CD4-positive, alpha-beta T cell treated with Interleukin-15 for 4 hours (primary cell): ENCODE measurements at regions not wholly inside any gene's neighbourhood (a gene's known extent, or its start where the extent isn't known, plus 50 kb on each side); places are given as distances from the start of the nearest gene placed in this dataset.

ENCODE experiments used
- DNase-seq: peaks from one replicate; pipeline ENCODE4 v3.0.0-alpha.2; 2020; ENCODE audit warnings: low spot score

DNA sequence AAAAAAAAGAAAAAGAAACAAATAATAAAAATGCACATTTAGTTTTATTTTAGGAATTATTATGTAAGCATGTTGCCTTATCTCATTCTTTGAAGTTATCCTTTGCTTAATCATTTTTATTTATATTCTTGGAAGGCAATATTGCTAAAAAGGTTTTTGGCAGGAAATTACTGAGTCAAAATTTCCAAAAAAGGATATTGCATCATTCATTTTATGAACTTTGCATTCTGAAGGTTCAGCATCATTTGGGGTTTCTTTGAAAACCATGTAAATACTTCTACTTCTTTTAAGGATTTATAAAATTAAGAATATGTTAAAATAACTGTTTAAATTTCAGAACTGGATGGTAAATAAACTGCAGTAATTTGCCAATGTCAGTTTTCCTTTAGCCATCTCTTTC lies 94.2 kb upstream of the CTNND2 start:
- no peak for DNase-seq

DNA sequence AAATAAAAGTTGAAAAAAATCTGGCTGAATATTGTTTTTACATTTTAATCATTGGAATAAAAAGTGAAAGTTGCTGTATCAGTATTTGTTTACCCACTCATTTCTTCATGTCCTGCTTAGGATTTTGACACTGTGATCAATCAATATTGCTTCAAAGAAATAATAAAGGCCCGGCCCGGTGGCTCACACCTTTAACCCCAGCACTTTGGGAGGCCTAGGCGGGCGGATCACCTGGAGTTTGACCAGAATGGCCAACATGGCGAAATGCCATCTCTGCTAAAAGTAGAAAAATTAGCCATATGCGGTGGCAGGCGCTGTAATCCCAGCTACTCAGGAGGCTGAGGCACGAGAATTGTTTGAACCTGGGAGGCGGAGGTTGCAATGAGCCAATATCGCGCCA lies 93.7 kb upstream of the CTNND2 start:
- DNase-seq: no peak

DNA sequence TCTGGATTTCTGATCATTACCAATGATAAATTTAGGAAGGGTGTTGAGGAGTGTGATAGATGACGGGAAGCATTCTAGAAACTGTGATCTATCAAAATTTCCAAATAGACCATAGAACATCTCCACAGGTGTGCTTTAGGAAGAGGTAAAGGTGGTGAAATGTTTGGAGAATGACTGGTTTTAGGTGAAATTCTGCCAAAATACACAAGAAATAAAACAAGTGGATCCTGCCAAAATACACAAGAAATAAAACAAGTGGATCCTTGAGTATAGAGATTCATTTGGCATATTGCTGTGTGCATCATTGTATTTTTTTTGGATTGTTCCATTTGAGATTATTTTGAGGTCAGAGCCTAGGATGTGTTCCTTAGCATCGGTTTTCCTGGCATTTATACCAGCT lies 88.3 kb upstream of the CTNND2 start:
- DNase-seq: no peak

DNA sequence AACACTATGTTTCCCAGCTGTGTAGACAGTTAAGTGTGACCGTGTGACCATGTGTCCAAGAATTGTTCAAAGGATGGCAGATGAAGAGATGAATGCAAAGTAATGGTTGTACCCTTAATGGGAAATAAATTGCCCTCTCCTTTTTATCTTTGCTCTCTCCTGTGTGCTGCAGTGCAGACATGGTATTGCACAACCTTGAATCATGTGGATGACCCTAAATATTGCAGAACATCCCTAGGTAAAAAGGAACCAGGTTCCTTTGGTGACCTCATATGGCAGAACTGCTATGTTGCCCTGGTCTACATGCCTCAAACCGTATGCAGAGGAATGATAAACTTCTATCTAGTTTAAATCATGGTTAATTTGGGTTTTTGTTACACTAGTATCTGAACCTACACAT lies 81.7 kb upstream of the CTNND2 start:
- DNase-seq: no peak

DNA sequence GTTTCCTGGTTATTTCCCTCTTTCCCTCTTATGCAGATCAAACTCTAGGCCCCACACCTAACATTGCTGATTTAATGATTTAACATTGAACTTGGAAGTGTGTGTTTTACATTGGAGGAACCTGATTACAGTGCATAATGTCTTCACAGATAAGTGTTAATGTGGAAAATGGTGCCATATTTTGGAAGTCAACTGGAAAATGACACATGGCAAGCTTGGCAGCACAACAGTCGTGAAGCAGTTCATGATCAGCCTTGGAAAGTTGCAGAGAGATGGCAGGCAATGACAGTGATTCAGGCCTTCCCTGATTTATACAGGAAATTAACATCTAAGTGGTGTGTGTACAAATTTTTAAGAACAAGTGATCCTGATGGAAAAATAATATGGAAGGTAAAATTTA lies 80.0 kb upstream of the CTNND2 start:
- no peak for DNase-seq

DNA sequence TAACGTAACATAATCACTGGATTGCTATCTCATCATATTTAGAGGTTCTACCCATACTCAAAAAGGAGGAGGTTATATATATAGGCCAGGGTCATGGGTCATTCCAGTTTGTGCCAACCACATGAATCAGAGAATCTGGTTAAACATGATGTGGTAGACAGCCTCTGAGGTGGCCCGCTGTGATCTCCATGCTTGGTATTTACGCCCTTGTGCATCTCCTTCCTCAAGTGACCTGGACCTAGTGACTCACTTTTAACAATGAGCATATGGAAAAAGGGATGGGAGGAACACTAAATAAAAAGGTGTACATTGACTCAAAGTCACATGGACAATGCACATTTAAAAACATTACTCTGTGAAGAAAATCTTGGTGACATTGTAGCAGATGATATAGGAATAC lies 77.7 kb upstream of the CTNND2 start:
- no peak for DNase-seq

DNA sequence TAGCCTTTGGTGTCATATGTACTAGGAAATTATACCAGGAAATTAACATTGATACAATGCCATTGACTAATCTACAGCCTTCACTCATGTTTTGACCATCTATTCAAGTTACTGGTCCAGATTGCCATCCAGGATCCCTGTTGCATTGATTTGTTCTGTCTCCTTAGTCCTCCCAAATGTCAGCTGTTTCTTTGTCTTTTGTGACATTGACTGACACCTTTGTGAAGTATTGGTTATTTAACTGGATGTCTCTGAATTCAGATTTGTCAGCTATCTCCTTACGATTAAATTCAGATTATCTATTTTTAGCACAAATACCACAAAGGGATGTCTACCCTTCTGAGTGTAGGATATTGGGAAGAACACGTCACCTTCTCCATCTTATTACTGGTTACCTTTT lies 73.7 kb upstream of the CTNND2 start:
- DNase-seq: no peak

DNA sequence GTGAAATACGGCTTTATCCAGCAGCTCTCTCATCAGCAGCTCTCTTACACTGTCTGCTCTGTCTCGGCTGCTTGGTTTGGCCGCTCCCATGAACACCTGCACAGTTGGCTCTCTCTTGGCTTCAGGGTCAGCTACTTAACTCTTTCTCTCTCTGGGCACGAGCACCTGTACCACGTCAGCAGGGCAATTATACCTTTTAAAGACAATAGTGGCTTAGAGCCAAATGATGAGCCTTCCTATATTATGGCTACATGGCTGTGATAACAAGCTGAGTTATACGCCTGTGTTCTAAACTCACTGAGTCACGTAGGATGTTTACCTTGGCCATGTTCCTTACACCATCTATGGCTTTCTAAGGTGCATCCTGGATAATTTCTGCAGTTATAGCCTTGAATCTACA lies 69.2 kb upstream of the CTNND2 start:
- DNase-seq: no peak

DNA sequence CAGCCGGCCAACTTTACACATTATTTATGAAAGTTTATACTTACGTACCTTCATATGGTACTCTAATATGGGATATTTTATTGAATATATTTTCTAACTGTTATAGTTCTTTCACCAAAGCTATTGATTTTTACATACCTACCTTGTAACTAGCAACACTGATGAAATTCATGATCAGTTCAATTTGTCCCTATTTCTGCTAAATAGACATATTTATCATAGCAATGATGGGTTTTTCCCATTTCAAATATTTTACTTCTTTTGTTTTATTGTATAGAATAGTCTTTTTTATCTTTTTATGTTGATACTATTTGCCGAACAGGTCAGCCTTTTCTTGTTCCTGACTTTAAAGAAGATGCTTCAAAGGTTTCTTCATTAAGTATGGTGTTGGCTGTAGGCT lies 59.0 kb upstream of the CTNND2 start:
- DNase-seq: no peak

DNA sequence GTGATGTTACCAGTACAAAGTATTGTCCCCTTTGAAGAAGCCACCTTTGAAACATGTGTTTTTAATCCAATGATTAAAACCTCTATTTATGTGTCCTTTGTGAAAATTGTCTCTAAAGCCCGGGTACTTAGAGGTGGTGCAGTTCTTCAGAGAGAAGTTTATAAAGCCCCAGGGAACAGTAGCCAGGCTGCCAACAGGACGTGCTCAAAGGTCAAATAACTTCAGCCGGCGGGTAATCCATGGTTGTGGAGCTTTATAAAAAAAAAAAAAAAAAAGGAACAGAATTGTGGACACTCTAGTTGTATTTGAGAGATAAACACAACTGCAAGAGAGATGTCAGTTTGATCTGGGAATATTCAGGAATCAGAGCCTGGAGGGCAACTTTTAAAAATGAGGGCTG lies 57.9 kb upstream of the CTNND2 start:
- no peak for DNase-seq

DNA sequence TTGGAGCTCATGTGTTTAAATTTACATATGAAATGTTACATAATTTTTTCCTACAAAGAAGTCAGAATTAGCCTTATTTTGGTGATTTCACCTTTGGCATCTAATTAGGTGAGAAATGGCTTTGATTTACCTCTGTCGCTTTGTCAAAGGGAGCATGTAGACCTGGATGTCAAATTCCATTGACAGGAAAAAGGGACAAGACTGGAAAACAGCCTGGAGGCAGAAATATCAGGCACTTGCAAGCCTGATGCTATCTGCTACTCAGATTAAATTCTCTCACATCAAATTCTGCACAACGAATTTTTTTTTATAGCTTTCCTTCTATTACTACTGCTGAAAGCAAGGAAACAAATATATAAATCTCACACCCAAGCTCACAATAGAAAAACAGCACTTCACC lies 54.1 kb upstream of the CTNND2 start:
- no peak for DNase-seq

DNA sequence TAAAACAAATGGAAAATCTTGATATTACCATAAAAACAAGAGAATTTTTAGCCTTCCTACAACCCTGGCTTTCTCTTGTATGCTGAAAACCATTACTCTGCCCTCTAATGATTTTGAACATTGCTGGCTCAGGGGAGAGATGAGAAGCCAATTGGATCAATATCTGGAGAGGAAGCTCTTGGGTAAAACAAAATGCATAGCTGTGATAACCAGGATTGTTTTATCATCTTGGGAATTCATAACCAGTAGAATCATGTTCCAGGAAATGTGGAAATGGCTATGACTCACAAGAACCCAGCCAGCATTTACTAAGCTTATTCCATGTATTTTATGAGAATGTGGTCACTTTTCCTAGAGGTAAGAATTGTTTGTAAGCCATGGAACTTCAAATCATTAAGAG lies 51.1 kb upstream of the CTNND2 start:
- DNase-seq: no peak
